K562 (cell line): ENCODE measurements at regions not wholly inside any gene's neighbourhood (a gene's known extent, or its start where the extent isn't known, plus 50 kb on each side); places are given as distances from the start of the nearest gene placed in this dataset.

Experiments
- ATAC-seq: fragments of 200-7000 bp; cut with Tn5 transposase; 3 replicates; pipeline ENCODE4 v1.9.1; 2020; ENCODE audit warnings: moderate library complexity
- BruUV-seq: library from RNA; stranded (reverse); fragments of 400-500 nt; replicated peaks from 2 replicates; lab custom pipeline; 2021; lab: Mats Ljungman, UMichigan
- CTCF ChIA-PET: fragments of 300-600 bp; formaldehyde crosslinking; extraction: SDS; loops from one replicate; lab custom pipeline; 2021; ENCODE audit warnings: low intra/inter-chr PET ratio; lab: Yijun Ruan, JAX
- POLR2A ChIA-PET: fragments of 300-600, 350-650 bp; sonication (Branson Sonifier 250); formaldehyde crosslinking; extraction: SDS; loops from one replicate; lab custom pipeline; 2021; ENCODE audit warnings: antibody characterized with exemption, inconsistent platforms; lab: Yijun Ruan, JAX
- DNase-seq, 4 experiments: peaks; one replicate each; pipeline versions ENCODE4 v3.0.0 to v3.0.0-alpha.2; 2011 to 2018; ENCODE audit warnings: low spot score in 3 of 4, mixed read lengths in 3 of 4; ENCODE audit errors: extremely low read depth in 1 of 4
- FAIRE-seq: peaks from 2 replicates; lab custom pipeline; 2011; peaks lifted over from hg19 to GRCh38; lab: Jason Lieb, UNC
- H2AFZ ChIP-seq: 2 replicates; pipeline ENCODE4 v1.6.0; 2011; ENCODE audit warnings: low read depth, low read length, control low read depth, inconsistent platforms
- H3K27ac ChIP-seq: fragments of 200-600 bp; 3 replicates; pipeline ENCODE4 v1.8.0; 2011; ENCODE audit warnings: low read depth, mild to moderate bottlenecking, control low read depth, inconsistent platforms, low read length, moderate library complexity, mixed read lengths; ENCODE audit errors: extremely low read depth
- H3K27me3 ChIP-seq, 2 experiments: fragments of 300-600 bp in 1 of 2; 2 replicates in 1 of 2; 3 replicates in 1 of 2; pipeline versions ENCODE4 v1.6.0 to v1.8.0; 2011; ENCODE audit warnings: inconsistent platforms in 2 of 2, low read length in 2 of 2, mild to moderate bottlenecking in 1 of 2, mixed read lengths in 1 of 2, moderate library complexity in 1 of 2; ENCODE audit not compliant: control insufficient read depth in 2 of 2, insufficient read depth in 2 of 2
- H3K36me3 ChIP-seq: fragments of 300-600 bp; 3 replicates; pipeline ENCODE4 v1.8.0; 2011; ENCODE audit warnings: mild to moderate bottlenecking, low read length, inconsistent platforms; ENCODE audit not compliant: control insufficient read depth, insufficient read depth
- H3K4me1 ChIP-seq, 2 experiments: fragments of 200-600 bp in 1 of 2; replicated peaks in 1 of 2; 2 replicates in 1 of 2; 3 replicates in 1 of 2; pipeline versions ENCODE4 v1.5.1 to v1.8.0; 2011; ENCODE audit warnings: inconsistent platforms in 2 of 2, low read length in 2 of 2, mild to moderate bottlenecking in 1 of 2, mixed read lengths in 1 of 2, moderate library complexity in 1 of 2; ENCODE audit not compliant: control insufficient read depth in 2 of 2, insufficient read depth in 2 of 2
- H3K4me2 ChIP-seq: 2 replicates; pipeline ENCODE4 v1.6.1; 2011; ENCODE audit warnings: low read length, control low read depth, inconsistent platforms, mixed read lengths; ENCODE audit not compliant: insufficient read depth
- H3K4me3 ChIP-seq: fragments of 200-600 bp; sonication (generic), shearing (Covaris generic); 2 replicates; pipeline ENCODE4 v1.5.1; 2016; ENCODE audit warnings: control low read depth, inconsistent platforms
- H3K79me2 ChIP-seq: fragments of 200-600 bp; 3 replicates; pipeline ENCODE4 v1.8.0; 2011; ENCODE audit warnings: low read length, inconsistent platforms; ENCODE audit not compliant: control insufficient read depth, insufficient read depth
- H3K9ac ChIP-seq, 2 experiments: 2 replicates each; pipeline versions ENCODE4 v1.6.0 to v1.6.1; 2011; ENCODE audit warnings: low read depth in 2 of 2, low read length in 2 of 2, control low read depth in 1 of 2, inconsistent platforms in 1 of 2, mild to moderate bottlenecking in 1 of 2, mixed read lengths in 1 of 2; ENCODE audit not compliant: insufficient read depth in 1 of 2
- H3K9me1 ChIP-seq: one replicate; pipeline ENCODE4 v1.6.0; 2011; ENCODE audit warnings: inconsistent platforms, mild to moderate bottlenecking, low read length, moderate library complexity; ENCODE audit not compliant: control insufficient read depth, insufficient read depth
- H3K9me3 ChIP-seq: replicated peaks from 2 replicates; pipeline ENCODE4 v1.5.1; 2011; ENCODE audit warnings: low read depth, low read length, inconsistent platforms; ENCODE audit not compliant: control insufficient read depth, insufficient read depth
- H4K20me1 ChIP-seq: replicated peaks from 2 replicates; pipeline ENCODE4 v1.6.1; 2011; ENCODE audit warnings: low read length, inconsistent platforms, mixed read lengths; ENCODE audit not compliant: control insufficient read depth, insufficient read depth
- CREM ChIP-seq: IDR thresholded peaks from 2 replicates; pipeline ENCODE4 v1.6.1; 2014; ENCODE audit warnings: antibody characterized with exemption, low read depth
- GATAD2A ChIP-seq: fragments of 450-650 bp; IDR thresholded peaks from 2 replicates; pipeline ENCODE4 v1.6.1; 2017
- HCFC1 ChIP-seq: IDR thresholded peaks from 2 replicates; pipeline ENCODE4 v1.6.1; 2012; ENCODE audit warnings: low read depth, low read length, improper control_type of control experiment
- HNRNPH1 ChIP-seq: fragments of 200-400 bp; formaldehyde crosslinking; optimal IDR thresholded peaks from 2 replicates; pipeline ENCODE3; 2017; ENCODE audit warnings: low read depth, mild to moderate bottlenecking, low read length, moderate library complexity
- NR2C2 ChIP-seq, 2 experiments: fragments of 200-800 bp in 1 of 2; sonication (Bioruptor generic) in 1 of 2; sonication (generic) in 1 of 2; formaldehyde crosslinking in 1 of 2; IDR thresholded peaks; 2 replicates each; pipeline versions ENCODE4 v1.6.1 to v1.8.0; 2016 to 2022; ENCODE audit warnings: mild to moderate bottlenecking in 1 of 2, missing compliant biosample characterization in 1 of 2, missing genetic modification characterization in 1 of 2, missing genetic modification reagents in 1 of 2
- NRF1 ChIP-seq, 2 experiments: fragments of 450-650 bp; IDR thresholded peaks in 1 of 2; conservative IDR thresholded peaks in 1 of 2; 2 replicates each; pipeline ENCODE4 v1.6.1; 2014; ENCODE audit warnings: mild to moderate bottlenecking in 2 of 2
- SMARCB1 ChIP-seq: IDR thresholded peaks from 2 replicates; pipeline ENCODE4 v1.6.1; 2011; ENCODE audit warnings: improper control_type of control experiment, low read depth; ENCODE audit not compliant: insufficient read length
- THAP7 ChIP-seq: fragments of 250-450 bp; sonication (Bioruptor Pico); IDR thresholded peaks from 2 replicates; pipeline ENCODE4 v1.5.0; 2021
- ZBTB33 ChIP-seq: sonication (generic); formaldehyde crosslinking; IDR thresholded peaks from 2 replicates; pipeline ENCODE4 v1.8.1; 2023; ENCODE audit warnings: mild to moderate bottlenecking, missing genetic modification reagents
- ZNF212 ChIP-seq: fragments of 450-650 bp; formaldehyde crosslinking; IDR thresholded peaks from 2 replicates; pipeline ENCODE4 v1.4.0; 2020; ENCODE audit warnings: mild to moderate bottlenecking
- WGBS: fragments of 100-300 bp; shearing (Covaris generic); methylation state at CpG from one replicate; pipeline ENCODE4 v1.1.6; 2016; ENCODE audit warnings: low coverage, mixed read lengths; ENCODE audit not compliant: insufficient coverage; ENCODE audit errors: missing lambda C conversion rate; 5-methylcytosine and 5-hydroxymethylcytosine counted together
- in situ Hi-C: fragments of 300-500 bp; cut with MboI; formaldehyde crosslinking; loops from 4 replicates; pipeline ENCODE4 v1.15.0; 2018; ENCODE audit warnings: inconsistent platforms, mixed read lengths
- intact Hi-C: fragments of 100-400 bp; cut with micrococcal nuclease; formaldehyde crosslinking; loops from 2 replicates; pipeline ENCODE4 v1.14.2; 2022
- TF ChIP-seq, protein P1 (sequence below): fragments of 250-450 bp; sonication (Bioruptor Pico); IDR thresholded peaks from 2 replicates; pipeline ENCODE4 v1.5.0; 2021

DNA sequence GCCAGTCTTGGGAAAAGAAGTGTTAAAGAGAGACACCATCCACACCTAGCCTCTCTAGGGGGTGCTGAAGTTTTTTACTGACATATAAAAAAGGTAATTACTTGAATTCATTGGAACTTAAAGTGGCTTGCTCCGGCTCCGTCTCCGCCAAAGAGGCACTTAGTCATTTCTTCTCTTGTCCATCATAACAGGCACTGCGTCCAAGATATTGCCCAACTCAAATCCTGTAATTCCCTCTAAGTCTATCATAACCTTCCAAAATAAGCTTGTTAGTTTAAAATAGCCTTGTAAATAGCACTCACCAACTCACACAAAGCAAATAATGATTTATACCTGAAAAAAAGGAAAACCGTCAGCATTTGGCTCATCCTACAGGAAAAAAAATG lies 160.5 kb downstream of the ZBTB18 start:
- no peak overlapping the region for H3K4me2 ChIP-seq
- in situ Hi-C loops: no loop called here
- no peak overlapping the region for H2AFZ ChIP-seq
- FAIRE-seq: no peak
- CTCF ChIA-PET: no interaction called here
- no peak overlapping the region for H3K27ac ChIP-seq
- H4K20me1 ChIP-seq: no peaks in the 10 kb centered on the region
- H3K9me1 ChIP-seq: no peaks in the 10 kb centered on the region
- peaks cover 0 to 5% of the 10 kb centered on the region in 2 experiments; a peak in 1 of 5 replicates for H3K4me1 ChIP-seq
- H3K27me3 ChIP-seq: peaks cover 13 to 36% of the 10 kb centered on the region in 2 experiments
- H3K36me3 ChIP-seq: no peaks in the 10 kb centered on the region
- H3K4me3 ChIP-seq: no peak overlapping the region
- no peak; the same call in 2 of the 3 replicates for ATAC-seq
- H3K9ac ChIP-seq: no peak overlapping the region
- 11% methylated on average over 5 of the region's 5 CpGs for WGBS
- BruUV-seq: no TSS peak
- POLR2A ChIA-PET: no interaction called here
- H3K79me2 ChIP-seq: no peaks in the 10 kb centered on the region
- intact Hi-C loops: loop anchor here (5.0 to 10.0 kb wide), 2 partner anchors 197 to 869 kb away; no protein-coding TSS in a partner anchor
- no peak for DNase-seq
- no peak for TF ChIP-seq HNRNPH1
- TF ChIP-seq NRF1 (conservative IDR thresholded peaks at IDR 0.05 in 1 of 2, IDR thresholded peaks at IDR 0.05 in 1 of 2): 0 out of 4 replicates have a peak, but pooled peaks have one; percentile 7 to 17
- H3K9me3 ChIP-seq: no peaks in the 10 kb centered on the region; the same call in 1 of the 2 replicates

- Histone ChIP-seq H3K9me1 (no peaks in the 10 kb centered on the region), H3K79me2 (no peaks in the 10 kb centered on the region), H3K4me2 (no peak overlapping the region), H3K4me3 (no peak overlapping the region), H3K27me3 (peaks cover 11 to 42% of the 10 kb centered on the region in 2 experiments), H2AFZ (no peak overlapping the region), H4K20me1 (no peaks in the 10 kb centered on the region), H3K9ac (no peak overlapping the region), H3K9me3 (no peaks in the 10 kb centered on the region; the same call in 1 of the 2 replicates), H3K36me3 (no peaks in the 10 kb centered on the region), H3K4me1 (peaks cover 0 to 5% of the 10 kb centered on the region in 2 experiments; a peak in 1 of 5 replicates), H3K27ac (no peak overlapping the region)
- ChIA-PET POLR2A (no interaction called here), CTCF (no interaction called here)
- in situ Hi-C loops: no loop called here
- BruUV-seq: no TSS peak
- DNase-seq (no peak), ATAC-seq (no peak), FAIRE-seq (no peak)
- intact Hi-C loops: loop anchor here (5.0 to 10.0 kb wide), 2 partner anchors 197 to 870 kb away; no protein-coding TSS in a partner anchor
- WGBS: 3% methylated on average over 6 of the region's 6 CpGs
- no peak for TF ChIP-seq CREM
- TF ChIP-seq SMARCB1: no peak
- TF ChIP-seq THAP7 (CRISPR knock-in tag): no peak
- TF ChIP-seq ZBTB33 (CRISPR knock-in tag): no peak
- TF ChIP-seq NR2C2 (CRISPR knock-in tag; IDR thresholded peaks at IDR 0.05): no peak
- TF ChIP-seq NR2C2 (tag; IDR thresholded peaks at IDR 0.05): no peak
- TF ChIP-seq ZNF212 (CRISPR knock-in tag): no peak
- TF ChIP-seq GATAD2A: no peak
- TF ChIP-seq, protein P1, sequence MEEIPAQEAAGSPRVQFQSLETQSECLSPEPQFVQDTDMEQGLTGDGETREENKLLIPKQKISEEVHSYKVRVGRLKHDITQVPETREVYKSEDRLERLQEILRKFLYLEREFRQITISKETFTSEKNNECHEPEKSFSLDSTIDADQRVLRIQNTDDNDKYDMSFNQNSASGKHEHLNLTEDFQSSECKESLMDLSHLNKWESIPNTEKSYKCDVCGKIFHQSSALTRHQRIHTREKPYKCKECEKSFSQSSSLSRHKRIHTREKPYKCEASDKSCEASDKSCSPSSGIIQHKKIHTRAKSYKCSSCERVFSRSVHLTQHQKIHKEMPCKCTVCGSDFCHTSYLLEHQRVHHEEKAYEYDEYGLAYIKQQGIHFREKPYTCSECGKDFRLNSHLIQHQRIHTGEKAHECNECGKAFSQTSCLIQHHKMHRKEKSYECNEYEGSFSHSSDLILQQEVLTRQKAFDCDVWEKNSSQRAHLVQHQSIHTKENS (CRISPR knock-in tag): no peak
- TF ChIP-seq HCFC1: no peak
Measured at GRCh38 chr1:244212219-244212618, 161.1 kb downstream of the ZBTB18 start.
